H9 (cell line): ENCODE measurements at regions not wholly inside any gene's neighbourhood (a gene's known extent, or its start where the extent isn't known, plus 50 kb on each side); places are given as distances from the start of the nearest gene placed in this dataset.

Source experiments
- DNase-seq: peaks from one replicate; pipeline ENCODE4 v3.0.0-alpha.2; 2017
- H2AFZ ChIP-seq: one replicate; pipeline ENCODE4 v1.6.1; 2013; ENCODE audit warnings: mild to moderate bottlenecking, low read length, control low read depth, moderate library complexity
- H2AK5ac ChIP-seq: 2 replicates; pipeline ENCODE4 v1.6.1; 2013; ENCODE audit warnings: low read length, control low read depth, mixed read lengths; ENCODE audit not compliant: insufficient read length
- H2BK120ac ChIP-seq: one replicate; pipeline ENCODE4 v1.6.1; 2013; ENCODE audit warnings: low read depth, mild to moderate bottlenecking, low read length, control low read depth, inconsistent platforms; ENCODE audit not compliant: poor library complexity, severe bottlenecking
- H2BK12ac ChIP-seq: 2 replicates; pipeline ENCODE4 v1.6.1; 2013; ENCODE audit warnings: low read length, control low read depth, mixed read lengths, low read depth; ENCODE audit not compliant: insufficient read length
- H2BK15ac ChIP-seq: 2 replicates; pipeline ENCODE4 v1.6.1; 2013; ENCODE audit warnings: low read depth, low read length, control low read depth
- H2BK20ac ChIP-seq: one replicate; pipeline ENCODE4 v1.6.1; 2013; ENCODE audit warnings: low read depth, mild to moderate bottlenecking, low read length, control low read depth, inconsistent platforms; ENCODE audit not compliant: poor library complexity, severe bottlenecking
- H2BK5ac ChIP-seq: 2 replicates; pipeline ENCODE4 v1.6.1; 2013; ENCODE audit warnings: low read length, control low read depth, mixed read lengths; ENCODE audit not compliant: insufficient read length
- H3K14ac ChIP-seq: 2 replicates; pipeline ENCODE4 v1.6.1; 2013; ENCODE audit warnings: low read length, control low read depth; ENCODE audit not compliant: insufficient read depth
- H3K18ac ChIP-seq: 2 replicates; pipeline ENCODE4 v1.6.1; 2013; ENCODE audit warnings: low read depth, mild to moderate bottlenecking, mixed read lengths, low read length, control low read depth; ENCODE audit not compliant: insufficient read length
- H3K23ac ChIP-seq: 2 replicates; pipeline ENCODE4 v1.6.1; 2013; ENCODE audit warnings: low read length, control low read depth, mixed read lengths, low read depth; ENCODE audit not compliant: insufficient read length
- H3K23me2 ChIP-seq: 2 replicates; pipeline ENCODE4 v1.6.1; 2013; ENCODE audit warnings: low read depth, mild to moderate bottlenecking, mixed read lengths, low read length, control low read depth; ENCODE audit not compliant: insufficient read length, poor library complexity, severe bottlenecking
- H3K27ac ChIP-seq: 2 replicates; pipeline ENCODE4 v1.5.1; 2013; ENCODE audit warnings: low read length, control low read depth, mixed read lengths, low read depth; ENCODE audit not compliant: insufficient read length
- H3K27me3 ChIP-seq: 2 replicates; pipeline ENCODE4 v1.6.1; 2013; ENCODE audit warnings: low read length, control low read depth, inconsistent platforms; ENCODE audit not compliant: insufficient read depth
- H3K4ac ChIP-seq: 2 replicates; pipeline ENCODE4 v1.6.1; 2013; ENCODE audit warnings: low read depth, mild to moderate bottlenecking, control low read depth, inconsistent platforms, low read length, moderate library complexity
- H3K4me1 ChIP-seq: 2 replicates; pipeline ENCODE4 v1.6.1; 2013; ENCODE audit warnings: low read length, control low read depth, inconsistent platforms; ENCODE audit not compliant: insufficient read depth
- H3K4me2 ChIP-seq: 2 replicates; pipeline ENCODE4 v1.6.1; 2013; ENCODE audit warnings: low read length, control low read depth, mixed read lengths; ENCODE audit not compliant: insufficient read length, insufficient read depth
- H3K56ac ChIP-seq: 2 replicates; pipeline ENCODE4 v1.6.1; 2013; ENCODE audit warnings: low read depth, mild to moderate bottlenecking, mixed read lengths, low read length, control low read depth; ENCODE audit not compliant: insufficient read length
- H3K79me1 ChIP-seq: 2 replicates; pipeline ENCODE4 v1.6.1; 2013; ENCODE audit warnings: low read depth, mild to moderate bottlenecking, moderate library complexity, low read length, control low read depth, inconsistent platforms; ENCODE audit not compliant: insufficient read depth, poor library complexity, severe bottlenecking
- H3K79me2 ChIP-seq: 2 replicates; pipeline ENCODE4 v1.6.1; 2013; ENCODE audit warnings: low read length, control low read depth, inconsistent platforms; ENCODE audit not compliant: insufficient read depth
- H3K9ac ChIP-seq: 2 replicates; pipeline ENCODE4 v1.6.1; 2013; ENCODE audit warnings: low read length, control low read depth, mixed read lengths; ENCODE audit not compliant: insufficient read length; ENCODE audit errors: extremely low read depth
- H3K9me3 ChIP-seq: one replicate; pipeline ENCODE4 v1.6.1; 2013; ENCODE audit warnings: low read depth, low read length, inconsistent platforms; ENCODE audit not compliant: control insufficient read depth
- H3T11ph ChIP-seq: one replicate; pipeline ENCODE4 v1.6.1; 2013; ENCODE audit warnings: mild to moderate bottlenecking, low read length, control low read depth, inconsistent platforms
- H4K20me1 ChIP-seq: one replicate; pipeline ENCODE4 v1.6.1; 2013; ENCODE audit not compliant: control insufficient read depth, insufficient read length, insufficient read depth
- H4K5ac ChIP-seq: 2 replicates; pipeline ENCODE4 v1.6.1; 2013; ENCODE audit warnings: low read depth, mild to moderate bottlenecking, mixed read lengths, low read length, control low read depth; ENCODE audit not compliant: insufficient read length
- H4K8ac ChIP-seq: replicated peaks from 2 replicates; pipeline ENCODE4 v1.6.1; 2013; ENCODE audit warnings: low read length, control low read depth, mixed read lengths, low read depth; ENCODE audit not compliant: insufficient read length
- H4K91ac ChIP-seq: 2 replicates; pipeline ENCODE4 v1.6.1; 2013; ENCODE audit warnings: low read depth, mild to moderate bottlenecking, moderate library complexity, mixed read lengths, low read length, control low read depth; ENCODE audit not compliant: insufficient read length
- H3K27ac Mint-ChIP-seq, 3 experiments: 2 replicates in 2 of 3; 3 replicates in 1 of 3; pipeline ENCODE4 v1.8.0; 2020 to 2021; ENCODE audit warnings: mixed read lengths in 3 of 3, mild to moderate bottlenecking in 1 of 3, moderate library complexity in 1 of 3
- H3K27me3 Mint-ChIP-seq: 2 replicates; pipeline ENCODE4 v1.8.0; 2021; ENCODE audit warnings: low read depth, mild to moderate bottlenecking, moderate library complexity, mixed read lengths
- H3K36me3 Mint-ChIP-seq, 3 experiments: 2 replicates in 2 of 3; 3 replicates in 1 of 3; pipeline ENCODE4 v1.8.0; 2020 to 2021; ENCODE audit warnings: low read depth in 3 of 3, mixed read lengths in 3 of 3; ENCODE audit not compliant: insufficient read depth in 1 of 3
- H3K4me1 Mint-ChIP-seq, 2 experiments: 2 replicates each; pipeline ENCODE4 v1.8.0; 2020; ENCODE audit warnings: mixed read lengths in 2 of 2
- H3K4me3 Mint-ChIP-seq, 2 experiments: 2 replicates in 1 of 2; 3 replicates in 1 of 2; pipeline ENCODE4 v1.8.0; 2020 to 2021; ENCODE audit warnings: mild to moderate bottlenecking in 2 of 2, mixed read lengths in 2 of 2, moderate library complexity in 1 of 2
- H3K9me3 Mint-ChIP-seq, 2 experiments: 2 replicates in 1 of 2; 3 replicates in 1 of 2; pipeline ENCODE4 v1.8.0; 2020; ENCODE audit warnings: mild to moderate bottlenecking in 2 of 2, mixed read lengths in 2 of 2, moderate library complexity in 1 of 2
- CTCF ChIP-seq: fragments of 200-600 bp; sonication (generic); conservative IDR thresholded peaks from 3 replicates; pipeline ENCODE4 v1.8.0; 2021; ENCODE audit warnings: antibody characterized with exemption, mild to moderate bottlenecking
- WGBS: extraction: QIAGEN DNeasy Blood & Tissue Kit; methylation state at CpG from one replicate; pipeline ENCODE4 v1.1.7; 2013; ENCODE audit warnings: missing lambda C conversion rate, low lambda C conversion rate, mixed read lengths; ENCODE audit not compliant: insufficient read length; ENCODE audit errors: extremely low coverage; 5-methylcytosine and 5-hydroxymethylcytosine counted together

- H3K23ac ChIP-seq, result no peak overlapping the region
- no peak overlapping the region for H2BK20ac ChIP-seq
- H4K91ac ChIP-seq, result no peak overlapping the region
- H2AK5ac ChIP-seq, result no peak overlapping the region
- no peak overlapping the region for H3K27ac ChIP-seq
- no peak overlapping the region for H3K14ac ChIP-seq
- H3K4me1 ChIP-seq, result no peaks in the 10 kb centered on the region
- H3K79me1 ChIP-seq, result no peaks in the 10 kb centered on the region
- no peak overlapping the region for H3K18ac ChIP-seq
- no peak overlapping the region for H2BK15ac ChIP-seq
- no peaks in the 10 kb centered on the region for H3K27me3 ChIP-seq
- no peaks in the 10 kb centered on the region for H3K4me1 Mint-ChIP-seq
- H3K27me3 Mint-ChIP-seq, result no peaks in the 10 kb centered on the region; the same call in 1 of the 2 replicates
- no peak for DNase-seq
- no peak overlapping the region for H4K5ac ChIP-seq
- no peaks in the 10 kb centered on the region for H3K36me3 Mint-ChIP-seq
- H3K23me2 ChIP-seq, result no peaks in the 10 kb centered on the region
- no peak overlapping the region for H3T11ph ChIP-seq
- no peak overlapping the region for H2AFZ ChIP-seq
- no peak overlapping the region for H2BK5ac ChIP-seq
- H3K4me2 ChIP-seq, result no peak overlapping the region
- WGBS, result no CpG with 5 or more reads among the region's 1 CpG
- H3K27ac Mint-ChIP-seq, result no peak overlapping the region
- H2BK12ac ChIP-seq, result no peak overlapping the region
- H3K4me3 Mint-ChIP-seq, result no peak overlapping the region
- no peak for TF ChIP-seq CTCF
- no peak overlapping the region for H3K9ac ChIP-seq
- H3K79me2 ChIP-seq, result no peaks in the 10 kb centered on the region
- no peak overlapping the region for H3K4ac ChIP-seq
- H4K8ac ChIP-seq, result no peak overlapping the region
- 0 out of 5 replicates have a peak, but pooled peaks cover 2 to 3% of the 10 kb centered on the region in 2 experiments for H3K9me3 Mint-ChIP-seq
- H3K56ac ChIP-seq, result no peak overlapping the region
- no peak overlapping the region for H2BK120ac ChIP-seq
- no peaks in the 10 kb centered on the region for H3K9me3 ChIP-seq
- H4K20me1 ChIP-seq, result no peaks in the 10 kb centered on the region
Measured at GRCh38 chr5:41656597-41656996, 146.2 kb upstream of the PLCXD3 start.
